SK-N-SH treated with all-trans-retinoic acid at 6 μM for 48 hours (cell line): ENCODE measurements at regions not wholly inside any gene's neighbourhood (a gene's known extent, or its start where the extent isn't known, plus 50 kb on each side); places are given as distances from the start of the nearest gene placed in this dataset.

Experiments used
- ATAC-seq: fragments of 200-7000 bp; cut with Tn5 transposase; 3 replicates; pipeline ENCODE4 v1.9.1; 2020; ENCODE audit warnings: mild to moderate bottlenecking, moderate library complexity
- BACH2 ChIP-seq: fragments of 250-450 bp; sonication (Bioruptor Pico); IDR thresholded peaks from 2 replicates; pipeline ENCODE4 v1.9.0; 2021; ENCODE audit warnings: mild to moderate bottlenecking, borderline replicate concordance
- CREB5 ChIP-seq: fragments of 250-450 bp; sonication (Bioruptor Pico); IDR thresholded peaks from 2 replicates; pipeline ENCODE4 v1.5.1; 2020; ENCODE audit warnings: low read depth, mild to moderate bottlenecking, moderate library complexity
- CSDC2 ChIP-seq: fragments of 250-450 bp; sonication (Bioruptor Pico); IDR thresholded peaks from 2 replicates; pipeline ENCODE4 v1.5.0; 2020; ENCODE audit warnings: mild to moderate bottlenecking, moderate library complexity
- ESRRG ChIP-seq: fragments of 250-450 bp; sonication (Bioruptor Pico); IDR thresholded peaks from 2 replicates; pipeline ENCODE4 v1.6.1; 2021; ENCODE audit warnings: mild to moderate bottlenecking
- ISL1 ChIP-seq: fragments of 250-450 bp; sonication (Bioruptor Pico); IDR thresholded peaks from 2 replicates; pipeline ENCODE4 v2.1.2; 2022; ENCODE audit warnings: mild to moderate bottlenecking, moderate library complexity
- OSR1 ChIP-seq: fragments of 250-450 bp; sonication (Bioruptor Pico); IDR thresholded peaks from 2 replicates; pipeline ENCODE4 v1.8.0; 2022; ENCODE audit warnings: moderate library complexity, mild to moderate bottlenecking, inconsistent platforms
- PATZ1 ChIP-seq: fragments of 250-450 bp; sonication (Bioruptor Pico); IDR thresholded peaks from 2 replicates; pipeline ENCODE4 v1.8.0; 2020; ENCODE audit warnings: mild to moderate bottlenecking, moderate library complexity, borderline replicate concordance
- POU6F1 ChIP-seq: fragments of 250-450 bp; sonication (Bioruptor Pico); IDR thresholded peaks from 2 replicates; pipeline ENCODE4 v1.8.0; 2021; ENCODE audit warnings: low read depth, mild to moderate bottlenecking, moderate library complexity, borderline replicate concordance
- PPARA ChIP-seq: fragments of 250-450 bp; sonication (Bioruptor Pico); IDR thresholded peaks from 2 replicates; pipeline ENCODE4 v1.5.0; 2020; ENCODE audit warnings: mild to moderate bottlenecking, borderline replicate concordance
- RARB ChIP-seq: fragments of 250-450 bp; sonication (Bioruptor Pico); IDR thresholded peaks from 2 replicates; pipeline ENCODE4 v1.8.0; 2021; ENCODE audit warnings: mild to moderate bottlenecking, moderate library complexity
- SNAI2 ChIP-seq: fragments of 250-450 bp; sonication (Bioruptor Pico); IDR thresholded peaks from 2 replicates; pipeline ENCODE4 v1.5.0; 2020; ENCODE audit warnings: mild to moderate bottlenecking, moderate library complexity
- TOX ChIP-seq: fragments of 250-450 bp; sonication (Bioruptor Pico); IDR thresholded peaks from 2 replicates; pipeline ENCODE4 v1.8.0; 2021; ENCODE audit warnings: mild to moderate bottlenecking, moderate library complexity, borderline replicate concordance
- TSHZ2 ChIP-seq: fragments of 250-450 bp; sonication (Bioruptor Pico); IDR thresholded peaks from 2 replicates; pipeline ENCODE4 v1.5.0; 2020; ENCODE audit warnings: mild to moderate bottlenecking, moderate library complexity
- ZC3H10 ChIP-seq: fragments of 250-450 bp; sonication (Bioruptor Pico); IDR thresholded peaks from 2 replicates; pipeline ENCODE4 v1.5.1; 2021; ENCODE audit warnings: mild to moderate bottlenecking, moderate library complexity
- ZFP3 ChIP-seq: fragments of 250-450 bp; sonication (Bioruptor Pico); IDR thresholded peaks from 2 replicates; pipeline ENCODE4 v1.5.0; 2020; ENCODE audit warnings: mild to moderate bottlenecking, moderate library complexity
- ZFP30 ChIP-seq: fragments of 450-650 bp; formaldehyde crosslinking; IDR thresholded peaks from 2 replicates; pipeline ENCODE4 v1.5.0; 2022; ENCODE audit warnings: mild to moderate bottlenecking, moderate library complexity
- ZNF565 ChIP-seq: fragments of 450-650 bp; formaldehyde crosslinking; conservative IDR thresholded peaks from 2 replicates; pipeline ENCODE4 v1.5.0; 2020; ENCODE audit warnings: low read depth, mild to moderate bottlenecking, moderate library complexity
- ZNF70 ChIP-seq: fragments of 450-650 bp; formaldehyde crosslinking; IDR thresholded peaks from 2 replicates; pipeline ENCODE4 v1.5.0; 2020; ENCODE audit warnings: mild to moderate bottlenecking, moderate library complexity
- ZNF8 ChIP-seq: fragments of 450-650 bp; formaldehyde crosslinking; IDR thresholded peaks from 2 replicates; pipeline ENCODE4 v1.5.0; 2020; ENCODE audit warnings: mild to moderate bottlenecking, moderate library complexity

- no peak for ATAC-seq
- TF ChIP-seq RARB (CRISPR knock-in tag) (no peak), ESRRG (CRISPR knock-in tag) (no peak), ISL1 (CRISPR knock-in tag) (no peak), BACH2 (CRISPR knock-in tag) (no peak), ZFP3 (no peak)
Measured at GRCh38 chr5:118544887-118545449, 443.4 kb downstream of the DTWD2 start.

GRCh38 chr5:118533923-118534322, 454.4 kb downstream of the DTWD2 start:
- TF ChIP-seq ZNF565 (CRISPR knock-in tag) = no peak
- no peak for TF ChIP-seq ZFP3
- no peak for TF ChIP-seq ZFP30
- no peak for TF ChIP-seq CREB5

GRCh38 chr5:118533156-118533555, 455.2 kb downstream of the DTWD2 start:
- no peak for ATAC-seq
- no peak for TF ChIP-seq ESRRG (CRISPR knock-in tag)
- TF ChIP-seq ZFP3 = no peak
- TF ChIP-seq CREB5 = no peak
- TF ChIP-seq TSHZ2 = no peak

More at GRCh38 chr5:118533923-118534322, 454.4 kb downstream of the DTWD2 start:
- no peak for ATAC-seq

- TF ChIP-seq RARB (CRISPR knock-in tag) = no peak
- TF ChIP-seq TOX (CRISPR knock-in tag) = no peak
- no peak for TF ChIP-seq SNAI2 (CRISPR knock-in tag)
- no peak for TF ChIP-seq ZNF8 (CRISPR knock-in tag)
- no peak for ATAC-seq
Measured at GRCh38 chr5:118531276-118531675, 457.1 kb downstream of the DTWD2 start.

GRCh38 chr5:118529361-118530144, 458.8 kb downstream of the DTWD2 start:
- TF ChIP-seq OSR1 (CRISPR knock-in tag) = no peak
- TF ChIP-seq TOX (CRISPR knock-in tag) = no peak
- no peak for TF ChIP-seq PPARA (CRISPR knock-in tag)
- TF ChIP-seq POU6F1 (CRISPR knock-in tag) = no peak
- no peak for TF ChIP-seq BACH2 (CRISPR knock-in tag)
- no peak for TF ChIP-seq ZFP3
- TF ChIP-seq SNAI2 (CRISPR knock-in tag) = no peak
- TF ChIP-seq ZNF70 (CRISPR knock-in tag) = no peak
- TF ChIP-seq CREB5 = no peak
- no peak for TF ChIP-seq ZNF565 (CRISPR knock-in tag)
- no peak for TF ChIP-seq CSDC2 (CRISPR knock-in tag)
- TF ChIP-seq ZNF8 (CRISPR knock-in tag) = no peak
- no peak for TF ChIP-seq PATZ1 (CRISPR knock-in tag)
- no peak for TF ChIP-seq ZC3H10 (CRISPR knock-in tag)
- no peak for ATAC-seq
